ENCODE measurements at regions not wholly inside any gene's neighbourhood (a gene's known extent, or its start where the extent isn't known, plus 50 kb on each side); places are given as distances from the start of the nearest gene placed in this dataset.

GRCh38 chr14:22180045-22180444 is 409.0 kb downstream of the DAD1 start:
- Histone ChIP-seq H2AK9ac (replicated peaks; ENCODE audit: low read depth, low read length, poor library complexity) (no peak overlapping the region), H3K56ac (ENCODE audit: extremely low read depth, insufficient read depth, low read length) (no peak overlapping the region), H4K91ac (ENCODE audit: insufficient read depth, low read depth, low read length) (no peak overlapping the region), H3K4ac (ENCODE audit: low read depth, low read length) (0 out of 2 replicates have a peak overlapping the region, but pooled peaks have one; percentile 36), H3K4me3 (ENCODE audit: insufficient read depth, low read depth, low read length) (no peak overlapping the region), H2AK5ac (ENCODE audit: low read depth, low read length) (no peak overlapping the region), H3K9ac (ENCODE audit: low read depth, low read length) (no peak overlapping the region), H2BK20ac (ENCODE audit: low read depth, low read length) (peak overlapping the region; percentile 39; the same call in 1 of the 2 replicates), H3K79me1 (ENCODE audit: low read depth in 1 of 2, low read length in 2 of 2) (no peaks in the 10 kb centered on the region), H3K36me3 (ENCODE audit: control insufficient read depth, insufficient read depth, low read length) (no peaks in the 10 kb centered on the region), H3K23ac (ENCODE audit: low read depth, low read length) (no peak overlapping the region), H2BK5ac (ENCODE audit: low read depth, low read length, poor library complexity, severe bottlenecking) (no peak overlapping the region), H2BK15ac (ENCODE audit: low read depth, low read length) (no peak overlapping the region; the same call in 2 of the 3 replicates), H3K9me1 (ENCODE audit: insufficient read depth, low read length) (no peaks in the 10 kb centered on the region), H2BK120ac (ENCODE audit: low read depth, low read length) (no peak overlapping the region), H3K18ac (ENCODE audit: low read depth, low read length) (no peak overlapping the region), H4K5ac (ENCODE audit: low read depth, low read length) (no peak overlapping the region), H3K9me3 (ENCODE audit: control insufficient read depth, insufficient read depth, low read length) (no peaks in the 10 kb centered on the region), H3K27ac (ENCODE audit: insufficient read depth, low read length) (no peak overlapping the region), H4K8ac (ENCODE audit: low read depth in 2 of 2, low read length in 2 of 2) (no peak overlapping the region), H3K4me2 (ENCODE audit: low read depth, low read length) (no peak overlapping the region), H2AFZ (replicated peaks; ENCODE audit: low read length, poor library complexity) (no peak overlapping the region), H3K4me1 (ENCODE audit: control insufficient read depth, insufficient read depth, low read length) (0 out of 2 replicates have a peak, but pooled peaks cover 2% of the 10 kb centered on the region), H4K20me1 (ENCODE audit: insufficient read depth, low read length) (no peaks in the 10 kb centered on the region), H3K14ac (replicated peaks; ENCODE audit: low read depth, low read length) (no peak overlapping the region), H3K27me3 (ENCODE audit: control insufficient read depth, insufficient read depth, low read length) (no peaks in the 10 kb centered on the region)
- no peak for ATAC-seq (ENCODE audit: low read depth)
- in situ Hi-C loops (cut with MboI; ENCODE audit: low sequenced_read_pairs) (no loop called here), dilution Hi-C loops (cut with HindIII; ENCODE audit: low sequenced_read_pairs, unreplicated experiment) (no loop called here), intact Hi-C loops (cut with micrococcal nuclease) (no loop called here)
- BruUV-seq (replicated peaks), result no TSS peak
- ChIA-PET POLR2A (ENCODE audit: unreplicated experiment) (no interaction called here), CTCF (no interaction called here)
- no CpG with 5 or more reads among the region's 1 CpG for WGBS, 2 experiments (ENCODE audit: extremely low coverage in 2 of 2, insufficient read length in 1 of 2)
- TF ChIP-seq MAFK (IDR thresholded peaks at IDR 0.05; ENCODE audit: low read depth, low read length) (no peak), MXI1 (IDR thresholded peaks at IDR 0.05; ENCODE audit: borderline replicate concordance, low read depth, low read length) (no peak), POLR2A (IDR thresholded peaks at IDR 0.05; ENCODE audit: low read depth, low read length) (no peak)
- DNase-seq, result no peak

All from IMR-90 (cell line).